ENCODE measurements at regions not wholly inside any gene's neighbourhood (a gene's known extent, or its start where the extent isn't known, plus 50 kb on each side); places are given as distances from the start of the nearest gene placed in this dataset.

GRCh38 chr6:22222469-22222868 lies 74.4 kb downstream of the PRL start:
- TF ChIP-seq, protein P1, sequence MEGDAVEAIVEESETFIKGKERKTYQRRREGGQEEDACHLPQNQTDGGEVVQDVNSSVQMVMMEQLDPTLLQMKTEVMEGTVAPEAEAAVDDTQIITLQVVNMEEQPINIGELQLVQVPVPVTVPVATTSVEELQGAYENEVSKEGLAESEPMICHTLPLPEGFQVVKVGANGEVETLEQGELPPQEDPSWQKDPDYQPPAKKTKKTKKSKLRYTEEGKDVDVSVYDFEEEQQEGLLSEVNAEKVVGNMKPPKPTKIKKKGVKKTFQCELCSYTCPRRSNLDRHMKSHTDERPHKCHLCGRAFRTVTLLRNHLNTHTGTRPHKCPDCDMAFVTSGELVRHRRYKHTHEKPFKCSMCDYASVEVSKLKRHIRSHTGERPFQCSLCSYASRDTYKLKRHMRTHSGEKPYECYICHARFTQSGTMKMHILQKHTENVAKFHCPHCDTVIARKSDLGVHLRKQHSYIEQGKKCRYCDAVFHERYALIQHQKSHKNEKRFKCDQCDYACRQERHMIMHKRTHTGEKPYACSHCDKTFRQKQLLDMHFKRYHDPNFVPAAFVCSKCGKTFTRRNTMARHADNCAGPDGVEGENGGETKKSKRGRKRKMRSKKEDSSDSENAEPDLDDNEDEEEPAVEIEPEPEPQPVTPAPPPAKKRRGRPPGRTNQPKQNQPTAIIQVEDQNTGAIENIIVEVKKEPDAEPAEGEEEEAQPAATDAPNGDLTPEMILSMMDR (optimal IDR thresholded peaks at IDR 0.05 in 1 of 3, IDR thresholded peaks at IDR 0.05 in 1 of 3, conservative IDR thresholded peaks at IDR 0.05 in 1 of 3; ENCODE audit: extremely low read depth in 1 of 3, insufficient read depth in 2 of 3, low read length in 3 of 3), result no peak
- TF ChIP-seq EZH2 (IDR thresholded peaks at IDR 0.05; ENCODE audit: low read length), result no peak

Data from keratinocyte (primary cell).